GM23338 (cell line): ENCODE measurements at regions not wholly inside any gene's neighbourhood (a gene's known extent, or its start where the extent isn't known, plus 50 kb on each side); places are given as distances from the start of the nearest gene placed in this dataset.

Source experiments
- ATAC-seq: fragments of 200-7000 bp; cut with Tn5 transposase; 3 replicates; pipeline ENCODE4 v1.9.1; 2020
- DNase-seq: peaks from one replicate; pipeline ENCODE4 v3.0.0-alpha.2; 2015; ENCODE audit warnings: low spot score
- H2AFZ ChIP-seq: fragments of 200-600 bp; sonication (generic); 2 replicates; pipeline ENCODE4 v1.8.0; 2016; ENCODE audit warnings: antibody characterized with exemption, mild to moderate bottlenecking, moderate library complexity
- H3F3A ChIP-seq: fragments of 200-600 bp; sonication (generic); replicated peaks from 2 replicates; pipeline ENCODE4 v1.8.0; 2017; ENCODE audit warnings: antibody characterized with exemption, mixed run types, low read depth
- H3K27ac ChIP-seq: fragments of 200-600 bp; sonication (generic); 2 replicates; pipeline ENCODE4 v1.6.1; 2016; ENCODE audit warnings: low read depth
- H3K27me3 ChIP-seq: fragments of 200-600 bp; sonication (generic); 2 replicates; pipeline ENCODE4 v1.8.0; 2016; ENCODE audit warnings: mild to moderate bottlenecking, mixed run types, moderate library complexity; ENCODE audit not compliant: insufficient read depth
- H3K36me3 ChIP-seq: fragments of 200-600 bp; sonication (generic); 2 replicates; pipeline ENCODE4 v1.8.0; 2016; ENCODE audit warnings: mild to moderate bottlenecking; ENCODE audit not compliant: insufficient read depth
- H3K4me1 ChIP-seq: fragments of 200-600 bp; sonication (generic); 2 replicates; pipeline ENCODE4 v1.8.0; 2016; ENCODE audit warnings: mild to moderate bottlenecking, moderate library complexity; ENCODE audit not compliant: insufficient read depth
- H3K4me2 ChIP-seq: fragments of 200-600 bp; sonication (generic); 2 replicates; pipeline ENCODE4 v1.7.1; 2017; ENCODE audit warnings: mixed run types
- H3K4me3 ChIP-seq: fragments of 200-600 bp; sonication (generic); 2 replicates; pipeline ENCODE4 v1.6.1; 2016; ENCODE audit warnings: mixed run types
- H3K79me2 ChIP-seq: fragments of 200-600 bp; sonication (generic); replicated peaks from 2 replicates; pipeline ENCODE4 v1.8.0; 2017; ENCODE audit warnings: mild to moderate bottlenecking; ENCODE audit not compliant: insufficient read depth
- H3K9me2 ChIP-seq: fragments of 200-600 bp; sonication (generic); 2 replicates; pipeline ENCODE4 v1.8.0; 2017; ENCODE audit not compliant: insufficient read depth
- H4K20me1 ChIP-seq: fragments of 200-600 bp; sonication (generic); replicated peaks from 2 replicates; pipeline ENCODE4 v1.8.0; 2017; ENCODE audit warnings: mild to moderate bottlenecking; ENCODE audit not compliant: insufficient read depth
- H3K27ac Mint-ChIP-seq: 2 replicates; pipeline ENCODE4 v1.8.0; 2020; ENCODE audit warnings: inconsistent platforms, mild to moderate bottlenecking, moderate library complexity, mixed read lengths
- H3K27me3 Mint-ChIP-seq: 3 replicates; pipeline ENCODE4 v1.8.0; 2022; ENCODE audit warnings: low read depth, mild to moderate bottlenecking, moderate library complexity, mixed read lengths, inconsistent platforms; ENCODE audit not compliant: insufficient read depth, poor library complexity
- H3K36me3 Mint-ChIP-seq: 3 replicates; pipeline ENCODE4 v1.8.0; 2021; ENCODE audit warnings: low read depth, mild to moderate bottlenecking, inconsistent platforms, moderate library complexity, mixed read lengths
- H3K4me1 Mint-ChIP-seq: 3 replicates; pipeline ENCODE4 v1.8.0; 2020; ENCODE audit warnings: mild to moderate bottlenecking, inconsistent platforms, mixed read lengths
- H3K4me3 Mint-ChIP-seq: 3 replicates; pipeline ENCODE4 v1.8.0; 2021; ENCODE audit warnings: moderate library complexity, mild to moderate bottlenecking, inconsistent platforms, mixed read lengths
- H3K9me3 Mint-ChIP-seq: 3 replicates; pipeline ENCODE4 v1.8.0; 2020; ENCODE audit warnings: moderate library complexity, mild to moderate bottlenecking, inconsistent platforms, mixed read lengths
- CTCF ChIP-seq, 2 experiments: fragments of 200-600 bp in 1 of 2; sonication (generic) in 1 of 2; conservative IDR thresholded peaks; 2 replicates each; pipeline versions ENCODE4 v1.5.1 to v1.6.1; 2016 to 2017; ENCODE audit warnings: antibody characterized with exemption in 2 of 2, low read depth in 2 of 2, mild to moderate bottlenecking in 2 of 2, moderate library complexity in 1 of 2
- EZH2 ChIP-seq: fragments of 200-600 bp; sonication (generic); IDR thresholded peaks from one replicate; pipeline ENCODE4 v1.8.0; 2017; ENCODE audit warnings: antibody characterized with exemption, mild to moderate bottlenecking, low read depth; ENCODE audit not compliant: unreplicated experiment
- EZH2phosphoT487 ChIP-seq: fragments of 200-600 bp; sonication (generic); IDR thresholded peaks from one replicate; pipeline ENCODE4 v1.8.1; 2018; ENCODE audit warnings: antibody characterized with exemption; ENCODE audit not compliant: unreplicated experiment
- NANOG ChIP-seq: IDR thresholded peaks from 2 replicates; pipeline ENCODE4 v1.6.1; 2016; ENCODE audit warnings: antibody characterized with exemption, borderline replicate concordance
- STAT1 ChIP-seq: IDR thresholded peaks from one replicate; pipeline ENCODE4 v1.6.1; 2016; ENCODE audit warnings: antibody characterized with exemption; ENCODE audit not compliant: unreplicated experiment
- ZNF462 ChIP-seq: fragments of 250-450 bp; sonication (Bioruptor Pico); IDR thresholded peaks from 2 replicates; pipeline ENCODE4 v1.5.0; 2020; ENCODE audit warnings: mild to moderate bottlenecking, moderate library complexity

- H4K20me1 ChIP-seq, result no peaks in the 10 kb centered on the region
- no peak overlapping the region for H3K27ac ChIP-seq
- Mint-ChIP-seq H3K4me3 (no peak overlapping the region), H3K4me1 (no peaks in the 10 kb centered on the region), H3K27me3 (no peaks in the 10 kb centered on the region), H3K27ac (no peak overlapping the region), H3K36me3 (no peaks in the 10 kb centered on the region), H3K9me3 (no peaks in the 10 kb centered on the region)
- H3K9me2 ChIP-seq, result no peaks in the 10 kb centered on the region
- H3F3A ChIP-seq, result no peaks in the 10 kb centered on the region
- no peaks in the 10 kb centered on the region for H3K4me1 ChIP-seq
- H3K4me2 ChIP-seq, result no peak overlapping the region
- TF ChIP-seq EZH2phosphoT487, result no peak
- H3K79me2 ChIP-seq, result no peaks in the 10 kb centered on the region
- ATAC-seq (no peak), DNase-seq (no peak)
- no peak overlapping the region for H3K4me3 ChIP-seq
- H3K27me3 ChIP-seq, result no peaks in the 10 kb centered on the region
- no peaks in the 10 kb centered on the region for H3K36me3 ChIP-seq
- no peak overlapping the region for H2AFZ ChIP-seq
These were observed 207.6 kb downstream of the UACA start for GRCh38 chr15:70555713-70556112.

- no peaks in the 10 kb centered on the region for H3K36me3 Mint-ChIP-seq
- Histone ChIP-seq H3K27ac (no peak overlapping the region), H3K27me3 (no peaks in the 10 kb centered on the region), H3K4me3 (no peak overlapping the region), H3K4me2 (no peak overlapping the region), H3F3A (no peaks in the 10 kb centered on the region), H2AFZ (no peak overlapping the region), H3K4me1 (no peaks in the 10 kb centered on the region), H3K79me2 (no peaks in the 10 kb centered on the region), H3K36me3 (no peaks in the 10 kb centered on the region), H4K20me1 (no peaks in the 10 kb centered on the region), H3K9me2 (no peaks in the 10 kb centered on the region)
- no peaks in the 10 kb centered on the region for H3K9me3 Mint-ChIP-seq
- H3K4me1 Mint-ChIP-seq, result no peaks in the 10 kb centered on the region
- no peak overlapping the region for H3K27ac Mint-ChIP-seq
- DNase-seq (no peak), ATAC-seq (no peak)
- no peak for TF ChIP-seq EZH2
- no peak for TF ChIP-seq CTCF (conservative IDR thresholded peaks at IDR 0.05; ENCODE audit: low read depth in 2 of 2)
- TF ChIP-seq NANOG, result no peak
- no peak for TF ChIP-seq STAT1
- TF ChIP-seq ZNF462, result no peak
- H3K27me3 Mint-ChIP-seq, result no peaks in the 10 kb centered on the region
- H3K4me3 Mint-ChIP-seq, result no peak overlapping the region
These were observed 215.4 kb downstream of the UACA start for GRCh38 chr15:70547846-70548487.
